ENCODE measurements at regions not wholly inside any gene's neighbourhood (a gene's known extent, or its start where the extent isn't known, plus 50 kb on each side); places are given as distances from the start of the nearest gene placed in this dataset.

DNA sequence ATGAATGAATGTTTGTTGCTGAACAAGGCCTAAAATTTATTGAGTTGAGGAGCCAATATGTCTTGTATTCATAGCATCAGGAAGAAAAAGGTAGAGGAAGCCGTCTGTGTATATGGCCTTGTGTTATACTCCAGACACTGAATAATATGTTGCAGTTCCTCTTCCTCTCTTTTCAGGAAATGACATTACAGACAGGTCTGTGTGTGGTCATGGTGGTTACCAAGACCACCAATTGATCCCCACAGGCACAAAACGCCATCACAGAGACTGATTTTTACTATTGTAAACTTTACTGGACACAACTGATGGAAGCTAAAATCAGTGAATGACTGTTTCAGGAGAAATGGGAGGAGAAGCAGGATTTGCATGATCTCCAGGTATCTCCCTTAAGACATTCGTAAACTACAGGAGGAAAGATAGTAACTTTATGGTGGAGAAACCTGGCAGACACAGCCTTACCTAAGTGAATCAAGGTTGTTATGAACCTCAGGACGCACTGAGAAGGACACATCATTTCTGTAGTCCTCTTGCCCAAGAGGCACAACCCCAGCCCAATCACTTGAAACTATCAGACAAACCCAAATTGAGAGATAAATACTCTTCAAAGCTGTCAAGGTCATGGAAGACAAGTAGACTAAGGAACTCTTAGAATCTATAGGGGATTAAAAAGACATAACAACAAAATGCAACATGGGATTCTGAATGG lies 334.1 kb upstream of the RGS6 start:
- TF ChIP-seq TAF1 (IDR thresholded peaks at IDR 0.05; ENCODE audit: borderline replicate concordance, insufficient read depth, low read length): no peak
- no peak for TF ChIP-seq SIN3A (IDR thresholded peaks at IDR 0.05; ENCODE audit: borderline replicate concordance, insufficient read depth, low read length)
- TF ChIP-seq, protein P1, sequence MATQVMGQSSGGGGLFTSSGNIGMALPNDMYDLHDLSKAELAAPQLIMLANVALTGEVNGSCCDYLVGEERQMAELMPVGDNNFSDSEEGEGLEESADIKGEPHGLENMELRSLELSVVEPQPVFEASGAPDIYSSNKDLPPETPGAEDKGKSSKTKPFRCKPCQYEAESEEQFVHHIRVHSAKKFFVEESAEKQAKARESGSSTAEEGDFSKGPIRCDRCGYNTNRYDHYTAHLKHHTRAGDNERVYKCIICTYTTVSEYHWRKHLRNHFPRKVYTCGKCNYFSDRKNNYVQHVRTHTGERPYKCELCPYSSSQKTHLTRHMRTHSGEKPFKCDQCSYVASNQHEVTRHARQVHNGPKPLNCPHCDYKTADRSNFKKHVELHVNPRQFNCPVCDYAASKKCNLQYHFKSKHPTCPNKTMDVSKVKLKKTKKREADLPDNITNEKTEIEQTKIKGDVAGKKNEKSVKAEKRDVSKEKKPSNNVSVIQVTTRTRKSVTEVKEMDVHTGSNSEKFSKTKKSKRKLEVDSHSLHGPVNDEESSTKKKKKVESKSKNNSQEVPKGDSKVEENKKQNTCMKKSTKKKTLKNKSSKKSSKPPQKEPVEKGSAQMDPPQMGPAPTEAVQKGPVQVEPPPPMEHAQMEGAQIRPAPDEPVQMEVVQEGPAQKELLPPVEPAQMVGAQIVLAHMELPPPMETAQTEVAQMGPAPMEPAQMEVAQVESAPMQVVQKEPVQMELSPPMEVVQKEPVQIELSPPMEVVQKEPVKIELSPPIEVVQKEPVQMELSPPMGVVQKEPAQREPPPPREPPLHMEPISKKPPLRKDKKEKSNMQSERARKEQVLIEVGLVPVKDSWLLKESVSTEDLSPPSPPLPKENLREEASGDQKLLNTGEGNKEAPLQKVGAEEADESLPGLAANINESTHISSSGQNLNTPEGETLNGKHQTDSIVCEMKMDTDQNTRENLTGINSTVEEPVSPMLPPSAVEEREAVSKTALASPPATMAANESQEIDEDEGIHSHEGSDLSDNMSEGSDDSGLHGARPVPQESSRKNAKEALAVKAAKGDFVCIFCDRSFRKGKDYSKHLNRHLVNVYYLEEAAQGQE (IDR thresholded peaks at IDR 0.05; ENCODE audit: insufficient read depth in 1 of 2, low read depth in 2 of 2, low read length in 2 of 2): no peak
- no peak for TF ChIP-seq POLR2AphosphoS5 (IDR thresholded peaks at IDR 0.05; ENCODE audit: low read depth, low read length)
